ENCODE measurements at regions not wholly inside any gene's neighbourhood (a gene's known extent, or its start where the extent isn't known, plus 50 kb on each side); places are given as distances from the start of the nearest gene placed in this dataset.

- peaks cover 58% of the 10 kb centered on the region for H3K4me1 Mint-ChIP-seq (ENCODE audit: low read depth)
- no peaks in the 10 kb centered on the region for H3K36me3 Mint-ChIP-seq (ENCODE audit: low read depth)
- DNase-seq (ENCODE audit: low spot score), result no peak
- no peak overlapping the region for H3K4me3 Mint-ChIP-seq (ENCODE audit: unreplicated experiment)
- peaks cover 3% of the 10 kb centered on the region for H3K9me3 Mint-ChIP-seq (ENCODE audit: low read depth)
- TF ChIP-seq, protein P1, sequence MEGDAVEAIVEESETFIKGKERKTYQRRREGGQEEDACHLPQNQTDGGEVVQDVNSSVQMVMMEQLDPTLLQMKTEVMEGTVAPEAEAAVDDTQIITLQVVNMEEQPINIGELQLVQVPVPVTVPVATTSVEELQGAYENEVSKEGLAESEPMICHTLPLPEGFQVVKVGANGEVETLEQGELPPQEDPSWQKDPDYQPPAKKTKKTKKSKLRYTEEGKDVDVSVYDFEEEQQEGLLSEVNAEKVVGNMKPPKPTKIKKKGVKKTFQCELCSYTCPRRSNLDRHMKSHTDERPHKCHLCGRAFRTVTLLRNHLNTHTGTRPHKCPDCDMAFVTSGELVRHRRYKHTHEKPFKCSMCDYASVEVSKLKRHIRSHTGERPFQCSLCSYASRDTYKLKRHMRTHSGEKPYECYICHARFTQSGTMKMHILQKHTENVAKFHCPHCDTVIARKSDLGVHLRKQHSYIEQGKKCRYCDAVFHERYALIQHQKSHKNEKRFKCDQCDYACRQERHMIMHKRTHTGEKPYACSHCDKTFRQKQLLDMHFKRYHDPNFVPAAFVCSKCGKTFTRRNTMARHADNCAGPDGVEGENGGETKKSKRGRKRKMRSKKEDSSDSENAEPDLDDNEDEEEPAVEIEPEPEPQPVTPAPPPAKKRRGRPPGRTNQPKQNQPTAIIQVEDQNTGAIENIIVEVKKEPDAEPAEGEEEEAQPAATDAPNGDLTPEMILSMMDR (IDR thresholded peaks at IDR 0.05), result no peak
- H3K27ac Mint-ChIP-seq (ENCODE audit: unreplicated experiment), result peak overlapping the region; percentile 60
- no peaks in the 10 kb centered on the region for H3K27me3 Mint-ChIP-seq (ENCODE audit: low read depth)
These were observed 375.9 kb downstream of the EFNB2 start for GRCh38 chr13:106159295-106160195.

- Mint-ChIP-seq H3K36me3 (ENCODE audit: low read depth) (no peaks in the 10 kb centered on the region), H3K4me3 (ENCODE audit: unreplicated experiment) (no peak overlapping the region), H3K4me1 (ENCODE audit: low read depth) (peaks cover 83% of the 10 kb centered on the region), H3K27me3 (ENCODE audit: low read depth) (no peaks in the 10 kb centered on the region), H3K27ac (ENCODE audit: unreplicated experiment) (peak overlapping the region; percentile 89), H3K9me3 (ENCODE audit: low read depth) (no peaks in the 10 kb centered on the region)
- TF ChIP-seq, protein P1 (IDR thresholded peaks at IDR 0.05), result no peak
- DNase-seq (ENCODE audit: low spot score), result no peak
These were observed 379.0 kb downstream of the EFNB2 start for GRCh38 chr13:106156468-106156867.

DNA sequence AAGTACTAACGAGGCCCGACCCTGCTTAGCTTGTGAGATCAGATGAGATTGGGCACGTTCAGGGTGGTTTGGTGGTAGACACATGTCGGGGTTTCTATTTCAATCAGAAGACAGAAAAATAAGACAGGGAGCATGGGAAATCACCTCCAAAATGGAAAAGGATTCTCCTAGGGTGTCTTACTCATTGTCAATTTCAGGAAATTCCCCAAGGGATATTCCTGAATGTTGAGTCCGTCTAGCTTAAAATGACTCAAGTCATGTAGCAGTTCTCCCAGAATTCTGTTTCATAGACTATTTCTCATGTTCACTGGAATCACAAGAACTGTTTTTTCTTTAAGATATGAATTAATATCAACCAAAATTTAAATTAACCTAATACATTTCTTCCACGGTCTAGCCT, 380.1 kb downstream of the EFNB2 start:
- peak overlapping the region; percentile 89 for H3K27ac Mint-ChIP-seq (ENCODE audit: unreplicated experiment)
- TF ChIP-seq, protein P1 (IDR thresholded peaks at IDR 0.05), result no peak
- no peaks in the 10 kb centered on the region for H3K9me3 Mint-ChIP-seq (ENCODE audit: low read depth)
- no peak overlapping the region for H3K4me3 Mint-ChIP-seq (ENCODE audit: unreplicated experiment)
- DNase-seq (ENCODE audit: low spot score), result no peak
- H3K27me3 Mint-ChIP-seq (ENCODE audit: low read depth), result no peaks in the 10 kb centered on the region
- peaks cover 83% of the 10 kb centered on the region for H3K4me1 Mint-ChIP-seq (ENCODE audit: low read depth)
- no peaks in the 10 kb centered on the region for H3K36me3 Mint-ChIP-seq (ENCODE audit: low read depth)

- Mint-ChIP-seq H3K9me3 (ENCODE audit: low read depth) (no peaks in the 10 kb centered on the region), H3K4me1 (ENCODE audit: low read depth) (peaks cover 69% of the 10 kb centered on the region), H3K4me3 (ENCODE audit: unreplicated experiment) (no peak overlapping the region), H3K27ac (ENCODE audit: unreplicated experiment) (peak overlapping the region; percentile 58), H3K36me3 (ENCODE audit: low read depth) (no peaks in the 10 kb centered on the region), H3K27me3 (ENCODE audit: low read depth) (no peaks in the 10 kb centered on the region)
- TF ChIP-seq, protein P1 (IDR thresholded peaks at IDR 0.05), result no peak
- DNase-seq (ENCODE audit: low spot score), result no peak
These were observed 381.6 kb downstream of the EFNB2 start for GRCh38 chr13:106153876-106154275.

- no peak overlapping the region for H3K4me3 Mint-ChIP-seq (ENCODE audit: unreplicated experiment)
- H3K4me1 Mint-ChIP-seq (ENCODE audit: low read depth), result peaks cover 67% of the 10 kb centered on the region
- no peaks in the 10 kb centered on the region for H3K27me3 Mint-ChIP-seq (ENCODE audit: low read depth)
- no peak for DNase-seq (ENCODE audit: low spot score)
- no peak overlapping the region for H3K27ac Mint-ChIP-seq (ENCODE audit: unreplicated experiment)
- no peaks in the 10 kb centered on the region for H3K36me3 Mint-ChIP-seq (ENCODE audit: low read depth)
- TF ChIP-seq, protein P1 (IDR thresholded peaks at IDR 0.05), result no peak
- no peaks in the 10 kb centered on the region for H3K9me3 Mint-ChIP-seq (ENCODE audit: low read depth)
These were observed 382.4 kb downstream of the EFNB2 start for GRCh38 chr13:106153041-106153440.

Measured in chondrocyte (in vitro differentiated cells).